ENCODE measurements at regions not wholly inside any gene's neighbourhood (a gene's known extent, or its start where the extent isn't known, plus 50 kb on each side); places are given as distances from the start of the nearest gene placed in this dataset.

- intact Hi-C loops (cut with micrococcal nuclease; ENCODE audit: unreplicated experiment): no loop called here
- ATAC-seq: no peak
- peaks cover 6% of the 10 kb centered on the region; the same call in 1 of the 2 replicates for H3K27me3 ChIP-seq (ENCODE audit: control insufficient read depth, insufficient read depth, low read length)
- H3K27ac ChIP-seq (ENCODE audit: low read length): no peak overlapping the region
- TF ChIP-seq SIN3A (IDR thresholded peaks at IDR 0.05; ENCODE audit: borderline replicate concordance, insufficient read depth, low read depth, low read length): no peak
- TF ChIP-seq POLR2AphosphoS5 (IDR thresholded peaks at IDR 0.05; ENCODE audit: low read depth, low read length): no peak
- TF ChIP-seq, protein P1, sequence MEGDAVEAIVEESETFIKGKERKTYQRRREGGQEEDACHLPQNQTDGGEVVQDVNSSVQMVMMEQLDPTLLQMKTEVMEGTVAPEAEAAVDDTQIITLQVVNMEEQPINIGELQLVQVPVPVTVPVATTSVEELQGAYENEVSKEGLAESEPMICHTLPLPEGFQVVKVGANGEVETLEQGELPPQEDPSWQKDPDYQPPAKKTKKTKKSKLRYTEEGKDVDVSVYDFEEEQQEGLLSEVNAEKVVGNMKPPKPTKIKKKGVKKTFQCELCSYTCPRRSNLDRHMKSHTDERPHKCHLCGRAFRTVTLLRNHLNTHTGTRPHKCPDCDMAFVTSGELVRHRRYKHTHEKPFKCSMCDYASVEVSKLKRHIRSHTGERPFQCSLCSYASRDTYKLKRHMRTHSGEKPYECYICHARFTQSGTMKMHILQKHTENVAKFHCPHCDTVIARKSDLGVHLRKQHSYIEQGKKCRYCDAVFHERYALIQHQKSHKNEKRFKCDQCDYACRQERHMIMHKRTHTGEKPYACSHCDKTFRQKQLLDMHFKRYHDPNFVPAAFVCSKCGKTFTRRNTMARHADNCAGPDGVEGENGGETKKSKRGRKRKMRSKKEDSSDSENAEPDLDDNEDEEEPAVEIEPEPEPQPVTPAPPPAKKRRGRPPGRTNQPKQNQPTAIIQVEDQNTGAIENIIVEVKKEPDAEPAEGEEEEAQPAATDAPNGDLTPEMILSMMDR (IDR thresholded peaks at IDR 0.05): no peak
- TF ChIP-seq, protein P2, sequence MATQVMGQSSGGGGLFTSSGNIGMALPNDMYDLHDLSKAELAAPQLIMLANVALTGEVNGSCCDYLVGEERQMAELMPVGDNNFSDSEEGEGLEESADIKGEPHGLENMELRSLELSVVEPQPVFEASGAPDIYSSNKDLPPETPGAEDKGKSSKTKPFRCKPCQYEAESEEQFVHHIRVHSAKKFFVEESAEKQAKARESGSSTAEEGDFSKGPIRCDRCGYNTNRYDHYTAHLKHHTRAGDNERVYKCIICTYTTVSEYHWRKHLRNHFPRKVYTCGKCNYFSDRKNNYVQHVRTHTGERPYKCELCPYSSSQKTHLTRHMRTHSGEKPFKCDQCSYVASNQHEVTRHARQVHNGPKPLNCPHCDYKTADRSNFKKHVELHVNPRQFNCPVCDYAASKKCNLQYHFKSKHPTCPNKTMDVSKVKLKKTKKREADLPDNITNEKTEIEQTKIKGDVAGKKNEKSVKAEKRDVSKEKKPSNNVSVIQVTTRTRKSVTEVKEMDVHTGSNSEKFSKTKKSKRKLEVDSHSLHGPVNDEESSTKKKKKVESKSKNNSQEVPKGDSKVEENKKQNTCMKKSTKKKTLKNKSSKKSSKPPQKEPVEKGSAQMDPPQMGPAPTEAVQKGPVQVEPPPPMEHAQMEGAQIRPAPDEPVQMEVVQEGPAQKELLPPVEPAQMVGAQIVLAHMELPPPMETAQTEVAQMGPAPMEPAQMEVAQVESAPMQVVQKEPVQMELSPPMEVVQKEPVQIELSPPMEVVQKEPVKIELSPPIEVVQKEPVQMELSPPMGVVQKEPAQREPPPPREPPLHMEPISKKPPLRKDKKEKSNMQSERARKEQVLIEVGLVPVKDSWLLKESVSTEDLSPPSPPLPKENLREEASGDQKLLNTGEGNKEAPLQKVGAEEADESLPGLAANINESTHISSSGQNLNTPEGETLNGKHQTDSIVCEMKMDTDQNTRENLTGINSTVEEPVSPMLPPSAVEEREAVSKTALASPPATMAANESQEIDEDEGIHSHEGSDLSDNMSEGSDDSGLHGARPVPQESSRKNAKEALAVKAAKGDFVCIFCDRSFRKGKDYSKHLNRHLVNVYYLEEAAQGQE (IDR thresholded peaks at IDR 0.05; ENCODE audit: insufficient read depth in 1 of 2, low read depth in 2 of 2, low read length in 1 of 2): no peak
- no peak for TF ChIP-seq TCF7L2 (IDR thresholded peaks at IDR 0.05; ENCODE audit: low read depth, low read length)
- no peaks in the 10 kb centered on the region for H3K36me3 ChIP-seq (ENCODE audit: control insufficient read depth, insufficient read depth, low read length)
- no peak overlapping the region for H3K4me3 ChIP-seq (ENCODE audit: low read depth in 2 of 2, low read length in 2 of 2)
- no peaks in the 10 kb centered on the region for H3K9me3 ChIP-seq (ENCODE audit: control insufficient read depth, insufficient read depth, low read depth, low read length)
- CTCF ChIA-PET: no interaction called here
- DNase-seq (ENCODE audit: low read depth, low spot score): no peak
- H3K4me1 ChIP-seq (ENCODE audit: control insufficient read depth, insufficient read depth, low read length): no peaks in the 10 kb centered on the region
- POLR2A ChIA-PET: no interaction called here
- in situ Hi-C loops (cut with HindIII; ENCODE audit: low pct_unique_long_range_greater_than_20kb, low sequenced_read_pairs): no loop called here
- BruUV-seq (replicated peaks): no TSS peak
Observed at GRCh38 chr11:45459491-45459890, 173.3 kb upstream of the SYT13 start.

GRCh38 chr11:45458269-45458668 lies 172.1 kb upstream of the SYT13 start:
- ChIA-PET POLR2A (no interaction called here), CTCF (no interaction called here)
- no TSS peak for BruUV-seq (replicated peaks)
- Histone ChIP-seq H3K36me3 (ENCODE audit: control insufficient read depth, insufficient read depth, low read length) (no peaks in the 10 kb centered on the region), H3K4me3 (ENCODE audit: low read depth in 2 of 2, low read length in 2 of 2) (no peak overlapping the region), H3K9me3 (ENCODE audit: control insufficient read depth, insufficient read depth, low read depth, low read length) (no peaks in the 10 kb centered on the region), H3K27me3 (ENCODE audit: control insufficient read depth, insufficient read depth, low read length) (peaks cover 8% of the 10 kb centered on the region; the same call in 1 of the 2 replicates), H3K4me1 (ENCODE audit: control insufficient read depth, insufficient read depth, low read length) (no peaks in the 10 kb centered on the region), H3K27ac (ENCODE audit: low read length) (no peak overlapping the region)
- TF ChIP-seq SIN3A (IDR thresholded peaks at IDR 0.05; ENCODE audit: borderline replicate concordance, insufficient read depth, low read depth, low read length): no peak
- TF ChIP-seq, protein P1 (IDR thresholded peaks at IDR 0.05): no peak
- TF ChIP-seq TCF7L2 (IDR thresholded peaks at IDR 0.05; ENCODE audit: low read depth, low read length): no peak
- no peak for TF ChIP-seq POLR2AphosphoS5 (IDR thresholded peaks at IDR 0.05; ENCODE audit: low read depth, low read length)
- TF ChIP-seq, protein P2 (IDR thresholded peaks at IDR 0.05; ENCODE audit: insufficient read depth in 1 of 2, low read depth in 2 of 2, low read length in 1 of 2): no peak
- in situ Hi-C loops (cut with HindIII; ENCODE audit: low pct_unique_long_range_greater_than_20kb, low sequenced_read_pairs) (no loop called here), intact Hi-C loops (cut with micrococcal nuclease; ENCODE audit: unreplicated experiment) (no loop called here)
- DNase-seq (ENCODE audit: low read depth, low spot score): no peak
- no peak for ATAC-seq

Data from Panc1 (cell line).